Mucosa of descending colon (tissue), 3 donors: ENCODE measurements at regions not wholly inside any gene's neighbourhood (a gene's known extent, or its start where the extent isn't known, plus 50 kb on each side); places are given as distances from the start of the nearest gene placed in this dataset.

Source experiments
- ATAC-seq: fragments of 200-7000 bp; cut with Tn5 transposase; one replicate; pipeline ENCODE4 v1.9.1; 2020; ENCODE audit warnings: mild to moderate bottlenecking, moderate library complexity
- DNase-seq, 3 donors: peaks; one replicate each; pipeline ENCODE4 v3.0.0-alpha.2; 2020
- H3K36me3 ChIP-seq: fragments of 200-600 bp; one replicate; pipeline ENCODE4 v1.8.0; 2021; ENCODE audit warnings: low read depth, mild to moderate bottlenecking
- H3K4me1 ChIP-seq: fragments of 200-600 bp; one replicate; pipeline ENCODE4 v1.8.0; 2021; ENCODE audit warnings: low read depth, mild to moderate bottlenecking
- H3K4me3 ChIP-seq: fragments of 200-600 bp; one replicate; pipeline ENCODE4 v1.8.0; 2021; ENCODE audit warnings: mild to moderate bottlenecking
- H3K9me3 ChIP-seq: fragments of 200-600 bp; one replicate; pipeline ENCODE4 v1.8.0; 2021; ENCODE audit warnings: mild to moderate bottlenecking
- CTCF ChIP-seq: fragments of 200-600 bp; IDR thresholded peaks from one replicate; pipeline ENCODE4 v1.8.0; 2022; ENCODE audit warnings: antibody characterized with exemption, mild to moderate bottlenecking
- intact Hi-C, 2 donors: fragments of 100-400 bp; cut with DNase I in 1 of 2; cut with micrococcal nuclease in 1 of 2; formaldehyde crosslinking; loops; one replicate each; pipeline versions ENCODE4 v1.11.0 to v1.11.1; 2022; cut with DNase I, micrococcal nuclease
- donor health status: DM: no; HTN: no; CAD: no; lungs with moderate emphysema.
- donor health status: DM: no; HTN: no; CAD: no.
- donor health status: DM: no; HTN: yes; CAD: no.

DNA sequence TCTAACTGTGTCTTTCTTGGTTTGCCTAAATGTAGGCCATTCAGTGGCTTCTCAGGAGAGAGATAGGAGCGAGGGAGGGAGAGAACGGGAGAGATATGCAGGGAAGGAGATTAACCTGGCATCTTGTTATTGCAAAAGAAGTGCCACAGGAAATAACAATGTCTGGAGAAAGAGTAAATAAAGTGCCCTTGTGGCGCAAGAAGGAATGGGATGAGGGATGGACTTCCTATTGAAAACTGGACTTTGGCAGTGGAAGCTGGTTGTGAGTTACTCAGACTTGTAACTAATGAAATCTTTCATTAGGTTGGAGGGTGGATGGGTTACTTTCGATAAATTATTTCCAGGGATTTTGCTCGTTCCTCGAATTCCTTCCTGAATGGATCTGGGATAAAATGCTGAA is 136.1 kb downstream of the LACC1 start:
- ATAC-seq (no peak), DNase-seq (no peak)
- Histone ChIP-seq H3K4me1 (no peaks in the 10 kb centered on the region), H3K9me3 (no peaks in the 10 kb centered on the region), H3K36me3 (no peaks in the 10 kb centered on the region), H3K4me3 (no peak overlapping the region)
- intact Hi-C loops: no loop called here
- TF ChIP-seq CTCF: no peak

GRCh38 chr13:44017756-44018309 is 138.1 kb downstream of the LACC1 start:
- H3K36me3 ChIP-seq: no peaks in the 10 kb centered on the region
- intact Hi-C loops: no loop called here
- ATAC-seq (no peak), DNase-seq (no peak)
- no peak overlapping the region for H3K4me3 ChIP-seq
- H3K9me3 ChIP-seq: no peaks in the 10 kb centered on the region
- no peak for TF ChIP-seq CTCF
- no peaks in the 10 kb centered on the region for H3K4me1 ChIP-seq

DNA sequence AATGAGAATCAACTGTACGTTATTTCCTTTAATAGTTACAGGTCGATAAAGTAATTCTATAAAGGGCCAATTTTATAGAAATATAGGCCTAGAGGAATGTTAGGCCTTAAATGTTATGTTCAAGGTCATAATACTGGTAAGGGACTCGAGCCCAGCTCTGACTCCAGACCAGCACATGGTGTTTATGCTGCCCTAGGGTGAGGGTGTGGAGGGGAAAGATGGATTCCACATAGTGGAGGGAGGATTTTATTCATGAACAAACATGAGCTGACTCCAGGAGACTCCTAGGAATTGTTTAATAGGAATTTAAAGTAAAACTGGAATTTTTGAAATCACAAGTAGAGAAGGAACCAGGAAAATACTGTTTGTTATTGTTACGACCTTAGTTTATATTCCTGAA is 139.9 kb downstream of the LACC1 start:
- H3K9me3 ChIP-seq: no peaks in the 10 kb centered on the region
- intact Hi-C loops: loop anchor here in 1 of 2 donors (10.0 kb wide), 1 partner anchor 105 kb away; no protein-coding TSS in a partner anchor
- no peak for ATAC-seq

GRCh38 chr13:44021422-44021821 is 141.7 kb downstream of the LACC1 start:
- Histone ChIP-seq H3K4me3 (no peak overlapping the region), H3K4me1 (no peaks in the 10 kb centered on the region), H3K36me3 (no peaks in the 10 kb centered on the region), H3K9me3 (no peaks in the 10 kb centered on the region)
- intact Hi-C loops: loop anchor here in 1 of 2 donors (10.0 kb wide), 1 partner anchor 107 kb away; no protein-coding TSS in a partner anchor
- no peak for ATAC-seq
- no peak for DNase-seq
- no peak for TF ChIP-seq CTCF

More for the DNA sequence above, 139.9 kb downstream of the LACC1 start:
- Histone ChIP-seq H3K36me3 (no peaks in the 10 kb centered on the region), H3K4me3 (no peak overlapping the region), H3K4me1 (no peaks in the 10 kb centered on the region)
- TF ChIP-seq CTCF: no peak
- no peak for DNase-seq

GRCh38 chr13:44022196-44022595 is 142.5 kb downstream of the LACC1 start:
- intact Hi-C loops: loop anchor here in 1 of 2 donors (10.0 kb wide), 1 partner anchor 107 kb away; no protein-coding TSS in a partner anchor
- Histone ChIP-seq H3K9me3 (no peaks in the 10 kb centered on the region), H3K4me1 (no peaks in the 10 kb centered on the region), H3K4me3 (no peak overlapping the region), H3K36me3 (no peaks in the 10 kb centered on the region)
- DNase-seq (no peak), ATAC-seq (no peak)
- no peak for TF ChIP-seq CTCF
